GM21423 (cell line): ENCODE measurements at regions not wholly inside any gene's neighbourhood (a gene's known extent, or its start where the extent isn't known, plus 50 kb on each side); places are given as distances from the start of the nearest gene placed in this dataset.

Experiments
- ATAC-seq: cut with Tn5 transposase; IDR thresholded peaks from one replicate; pipeline ENCODE4 v1.9.1; 2021; ENCODE audit warnings: mild to moderate bottlenecking, moderate library complexity; ENCODE audit not compliant: unreplicated experiment

- no peak for ATAC-seq
Observed at GRCh38 chr12:43099691-43100163, 452.3 kb downstream of the ADAMTS20 start.

GRCh38 chr12:43098766-43099550 is 453.0 kb downstream of the ADAMTS20 start:
- ATAC-seq: no peak

- ATAC-seq: no peak
Observed at GRCh38 chr12:43098071-43098470, 453.9 kb downstream of the ADAMTS20 start.

GRCh38 chr12:43097471-43097870 is 454.5 kb downstream of the ADAMTS20 start:
- no peak for ATAC-seq

GRCh38 chr12:43095669-43096280 is 456.2 kb downstream of the ADAMTS20 start:
- no peak for ATAC-seq

GRCh38 chr12:43094886-43095575 is 457.0 kb downstream of the ADAMTS20 start:
- no peak for ATAC-seq

GRCh38 chr12:43090981-43091380 is 461.0 kb downstream of the ADAMTS20 start:
- no peak for ATAC-seq

- ATAC-seq: no peak
Observed at GRCh38 chr12:43087195-43088091, 464.6 kb downstream of the ADAMTS20 start.

- no peak for ATAC-seq
Observed at GRCh38 chr12:43079476-43079875, 472.5 kb downstream of the ADAMTS20 start.

- no peak for ATAC-seq
Observed at GRCh38 chr12:43078976-43079375, 473.0 kb downstream of the ADAMTS20 start.

- ATAC-seq: no peak
Observed at GRCh38 chr12:43072431-43072830, 479.6 kb downstream of the ADAMTS20 start.

- ATAC-seq: no peak
Observed at GRCh38 chr12:43069768-43070221, 480.2 kb upstream of the PRICKLE1 start.

GRCh38 chr12:43066471-43066870 is 476.9 kb upstream of the PRICKLE1 start:
- ATAC-seq: no peak

- ATAC-seq: no peak
Observed at GRCh38 chr12:43063650-43064049, 474.1 kb upstream of the PRICKLE1 start.

- no peak for ATAC-seq
Observed at GRCh38 chr12:43062201-43062895, 472.8 kb upstream of the PRICKLE1 start.

- no peak for ATAC-seq
Observed at GRCh38 chr12:43060742-43061141, 471.2 kb upstream of the PRICKLE1 start.

- no peak for ATAC-seq
Observed at GRCh38 chr12:43058616-43059015, 469.1 kb upstream of the PRICKLE1 start.

GRCh38 chr12:43057566-43057965 is 468.0 kb upstream of the PRICKLE1 start:
- no peak for ATAC-seq

- no peak for ATAC-seq
Observed at GRCh38 chr12:43054085-43054484, 464.5 kb upstream of the PRICKLE1 start.

- no peak for ATAC-seq
Observed at GRCh38 chr12:43052441-43052840, 462.9 kb upstream of the PRICKLE1 start.
